ENCODE measurements at regions not wholly inside any gene's neighbourhood (a gene's known extent, or its start where the extent isn't known, plus 50 kb on each side); places are given as distances from the start of the nearest gene placed in this dataset.

- no peak overlapping the region for H3K4me3 ChIP-seq (ENCODE audit: low read depth, low read length)
- DNase-seq (ENCODE audit: low read depth): no peak
Measured at GRCh38 chr4:146032234-146032860, 93.7 kb upstream of the ZNF827 start.

GRCh38 chr4:146029939-146030710 lies 91.5 kb upstream of the ZNF827 start:
- DNase-seq (ENCODE audit: low read depth): no peak
- H3K4me3 ChIP-seq (ENCODE audit: low read depth, low read length): no peak overlapping the region

- H3K4me3 ChIP-seq (ENCODE audit: low read depth, low read length): no peak overlapping the region
- DNase-seq (ENCODE audit: low read depth): no peak
Measured at GRCh38 chr4:146029147-146029546, 90.5 kb upstream of the ZNF827 start.

GRCh38 chr4:146027761-146028160 lies 89.1 kb upstream of the ZNF827 start:
- no peak for DNase-seq (ENCODE audit: low read depth)
- no peak overlapping the region for H3K4me3 ChIP-seq (ENCODE audit: low read depth, low read length)

GRCh38 chr4:146023334-146023967 lies 84.8 kb upstream of the ZNF827 start:
- H3K4me3 ChIP-seq (ENCODE audit: low read depth, low read length): no peak overlapping the region
- no peak for DNase-seq (ENCODE audit: low read depth)

GRCh38 chr4:146022541-146022940 lies 83.9 kb upstream of the ZNF827 start:
- H3K4me3 ChIP-seq (ENCODE audit: low read depth, low read length): no peak overlapping the region
- DNase-seq (ENCODE audit: low read depth): no peak

- no peak overlapping the region for H3K4me3 ChIP-seq (ENCODE audit: low read depth, low read length)
Measured at GRCh38 chr4:146018247-146018646, 79.6 kb upstream of the ZNF827 start.

GRCh38 chr4:146004730-146005129 lies 66.1 kb upstream of the ZNF827 start:
- no peak for DNase-seq (ENCODE audit: low read depth)
- H3K4me3 ChIP-seq (ENCODE audit: low read depth, low read length): no peak overlapping the region

More at GRCh38 chr4:146018247-146018646, 79.6 kb upstream of the ZNF827 start:
- DNase-seq (ENCODE audit: low read depth): no peak

GRCh38 chr4:145988628-145989027 lies 50.0 kb upstream of the ZNF827 start:
- DNase-seq (ENCODE audit: low read depth): no peak

More at GRCh38 chr4:145988628-145989027, 50.0 kb upstream of the ZNF827 start:
- no peak overlapping the region for H3K4me3 ChIP-seq (ENCODE audit: low read depth, low read length)
